Mucosa of descending colon (tissue), 3 donors: ENCODE measurements at regions not wholly inside any gene's neighbourhood (a gene's known extent, or its start where the extent isn't known, plus 50 kb on each side); places are given as distances from the start of the nearest gene placed in this dataset.

Experiments
- ATAC-seq: fragments of 200-7000 bp; cut with Tn5 transposase; one replicate; pipeline ENCODE4 v1.9.1; 2020; ENCODE audit warnings: mild to moderate bottlenecking, moderate library complexity
- DNase-seq, 3 donors: peaks; one replicate each; pipeline ENCODE4 v3.0.0-alpha.2; 2020
- H3K36me3 ChIP-seq: fragments of 200-600 bp; one replicate; pipeline ENCODE4 v1.8.0; 2021; ENCODE audit warnings: low read depth, mild to moderate bottlenecking
- H3K4me1 ChIP-seq: fragments of 200-600 bp; one replicate; pipeline ENCODE4 v1.8.0; 2021; ENCODE audit warnings: low read depth, mild to moderate bottlenecking
- H3K4me3 ChIP-seq: fragments of 200-600 bp; one replicate; pipeline ENCODE4 v1.8.0; 2021; ENCODE audit warnings: mild to moderate bottlenecking
- H3K9me3 ChIP-seq: fragments of 200-600 bp; one replicate; pipeline ENCODE4 v1.8.0; 2021; ENCODE audit warnings: mild to moderate bottlenecking
- intact Hi-C, 2 donors: fragments of 100-400 bp; cut with DNase I in 1 of 2; cut with micrococcal nuclease in 1 of 2; formaldehyde crosslinking; loops; one replicate each; pipeline versions ENCODE4 v1.11.0 to v1.11.1; 2022; cut with DNase I, micrococcal nuclease
- TF ChIP-seq, protein P1 (sequence below): fragments of 200-600 bp; IDR thresholded peaks from one replicate; pipeline ENCODE4 v1.8.0; 2022; ENCODE audit warnings: antibody characterized with exemption, mild to moderate bottlenecking
- donor health status: DM: no; HTN: no; CAD: no; lungs with moderate emphysema.
- donor health status: DM: no; HTN: no; CAD: no.
- donor health status: DM: no; HTN: yes; CAD: no.

DNA sequence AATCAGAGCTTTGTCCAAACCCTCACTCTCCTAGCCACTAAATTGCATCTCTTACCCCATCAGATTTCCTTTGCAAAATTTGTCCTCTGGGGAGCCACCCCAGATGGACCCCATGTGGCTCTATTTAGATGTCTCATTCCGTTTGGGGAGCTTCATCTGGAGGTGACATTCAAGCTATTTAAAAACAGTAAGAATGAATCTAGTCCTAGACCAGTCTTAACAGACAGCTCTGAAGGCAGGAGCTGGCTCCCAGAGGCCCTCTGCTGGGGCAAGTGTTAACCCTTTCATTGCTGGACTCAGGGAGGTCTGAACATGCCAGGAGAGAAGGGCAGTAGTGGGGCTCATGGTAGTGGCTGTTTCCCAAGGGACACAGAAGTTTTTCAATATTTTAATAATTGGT is 59.2 kb downstream of the RPL37A start:
- Histone ChIP-seq H3K4me1 (peaks cover 7% of the 10 kb centered on the region), H3K36me3 (no peaks in the 10 kb centered on the region), H3K9me3 (no peaks in the 10 kb centered on the region), H3K4me3 (no peak overlapping the region)
- no peak for ATAC-seq
- intact Hi-C loops: no loop called here
- TF ChIP-seq, protein P1, sequence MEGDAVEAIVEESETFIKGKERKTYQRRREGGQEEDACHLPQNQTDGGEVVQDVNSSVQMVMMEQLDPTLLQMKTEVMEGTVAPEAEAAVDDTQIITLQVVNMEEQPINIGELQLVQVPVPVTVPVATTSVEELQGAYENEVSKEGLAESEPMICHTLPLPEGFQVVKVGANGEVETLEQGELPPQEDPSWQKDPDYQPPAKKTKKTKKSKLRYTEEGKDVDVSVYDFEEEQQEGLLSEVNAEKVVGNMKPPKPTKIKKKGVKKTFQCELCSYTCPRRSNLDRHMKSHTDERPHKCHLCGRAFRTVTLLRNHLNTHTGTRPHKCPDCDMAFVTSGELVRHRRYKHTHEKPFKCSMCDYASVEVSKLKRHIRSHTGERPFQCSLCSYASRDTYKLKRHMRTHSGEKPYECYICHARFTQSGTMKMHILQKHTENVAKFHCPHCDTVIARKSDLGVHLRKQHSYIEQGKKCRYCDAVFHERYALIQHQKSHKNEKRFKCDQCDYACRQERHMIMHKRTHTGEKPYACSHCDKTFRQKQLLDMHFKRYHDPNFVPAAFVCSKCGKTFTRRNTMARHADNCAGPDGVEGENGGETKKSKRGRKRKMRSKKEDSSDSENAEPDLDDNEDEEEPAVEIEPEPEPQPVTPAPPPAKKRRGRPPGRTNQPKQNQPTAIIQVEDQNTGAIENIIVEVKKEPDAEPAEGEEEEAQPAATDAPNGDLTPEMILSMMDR: no peak
- DNase-seq: no peak

DNA sequence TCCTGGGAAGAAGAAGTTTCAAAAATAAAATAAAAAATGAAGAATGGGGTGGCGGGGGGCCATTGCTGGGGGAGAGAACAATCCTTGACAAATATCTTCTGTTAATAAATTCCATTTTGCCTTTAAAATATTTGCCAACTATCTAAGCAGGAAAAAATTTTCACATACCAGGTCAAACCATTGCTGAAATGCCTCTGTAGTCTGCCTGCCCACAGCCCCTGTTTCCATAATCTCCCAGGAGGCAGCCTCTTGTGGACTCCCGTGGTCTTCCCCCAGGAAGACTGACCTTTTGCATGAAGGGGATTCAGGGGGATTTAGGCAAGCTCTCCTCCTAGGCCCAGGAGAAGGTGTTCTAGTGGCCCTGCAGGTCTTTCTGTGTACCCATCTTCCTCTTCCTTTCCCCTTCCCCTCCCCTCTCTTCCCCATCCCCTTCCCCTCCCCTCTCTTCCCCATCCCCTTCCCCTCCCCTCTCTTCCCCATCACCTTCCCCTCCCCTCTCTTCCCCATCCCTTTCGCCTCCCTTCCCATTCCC is 61.0 kb downstream of the RPL37A start:
- TF ChIP-seq, protein P1: no peak
- ATAC-seq: no peak
- Histone ChIP-seq H3K4me1 (no peaks in the 10 kb centered on the region), H3K36me3 (no peaks in the 10 kb centered on the region), H3K4me3 (no peak overlapping the region), H3K9me3 (no peaks in the 10 kb centered on the region)
- no peak for DNase-seq
- intact Hi-C loops: no loop called here

DNA sequence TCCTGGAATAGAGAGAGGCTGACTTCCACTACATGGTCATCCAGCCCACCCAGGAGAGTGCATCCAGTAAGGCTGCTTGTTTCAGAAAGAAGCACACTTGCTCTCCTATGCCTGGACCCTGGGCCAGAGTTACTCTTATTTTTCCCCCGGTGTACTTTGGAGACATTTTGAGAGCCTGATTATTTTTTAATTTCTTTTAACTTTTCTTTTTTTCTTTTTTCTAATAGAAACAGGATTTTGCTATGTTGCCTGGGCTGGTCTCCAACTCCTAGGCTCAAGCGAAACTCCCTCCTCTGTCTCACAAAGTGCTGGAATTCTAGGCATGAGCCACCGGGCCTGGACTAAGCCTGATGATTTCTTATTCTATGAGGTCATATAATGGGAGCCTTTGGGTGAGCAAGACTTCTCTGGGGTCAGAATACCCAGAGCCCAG is 62.2 kb downstream of the RPL37A start:
- intact Hi-C loops: no loop called here
- H3K4me1 ChIP-seq: no peaks in the 10 kb centered on the region
- TF ChIP-seq, protein P1: no peak
- no peak for ATAC-seq
- no peak overlapping the region for H3K4me3 ChIP-seq
- DNase-seq: no peak
- H3K9me3 ChIP-seq: no peaks in the 10 kb centered on the region
- H3K36me3 ChIP-seq: no peaks in the 10 kb centered on the region

DNA sequence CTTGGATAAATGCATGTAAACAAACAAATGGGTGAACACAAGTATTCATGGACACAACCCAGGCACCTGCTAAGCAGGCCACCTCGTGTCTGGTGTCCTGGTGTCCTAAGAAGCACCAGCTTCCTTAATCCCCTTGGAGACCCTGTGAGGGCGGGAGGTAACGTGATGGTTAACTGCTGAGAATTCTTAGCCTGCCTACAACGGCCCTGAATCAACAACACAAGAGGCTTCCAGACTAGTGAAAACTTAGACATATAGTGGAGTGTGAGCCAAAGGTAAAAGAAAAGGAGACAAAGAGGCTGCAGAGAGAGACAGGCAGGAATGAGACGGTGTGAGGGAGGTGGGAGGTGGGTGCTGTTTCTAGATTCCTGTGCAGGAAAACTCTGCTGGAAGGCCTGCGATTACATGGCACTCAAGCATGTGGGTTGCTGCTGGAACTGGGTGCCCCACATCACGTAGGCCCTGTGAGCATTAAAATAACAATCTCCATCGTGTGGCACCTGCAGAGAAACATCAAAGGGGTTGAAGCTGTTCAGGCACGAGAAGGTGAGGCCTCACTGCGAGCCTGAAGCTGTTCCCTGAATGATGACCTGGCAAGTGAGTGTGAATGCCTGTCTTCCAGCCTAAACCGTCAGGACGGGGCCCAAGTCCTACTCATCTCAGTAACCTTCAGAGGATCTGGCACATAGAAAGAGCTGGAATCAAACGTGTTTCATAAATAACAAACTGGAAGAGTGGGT is 64.2 kb downstream of the RPL37A start:
- no peaks in the 10 kb centered on the region for H3K9me3 ChIP-seq
- DNase-seq (no peak), ATAC-seq (no peak)
- H3K36me3 ChIP-seq: no peaks in the 10 kb centered on the region
- no peaks in the 10 kb centered on the region for H3K4me1 ChIP-seq
- TF ChIP-seq, protein P1: no peak
- no peak overlapping the region for H3K4me3 ChIP-seq
- intact Hi-C loops: no loop called here

DNA sequence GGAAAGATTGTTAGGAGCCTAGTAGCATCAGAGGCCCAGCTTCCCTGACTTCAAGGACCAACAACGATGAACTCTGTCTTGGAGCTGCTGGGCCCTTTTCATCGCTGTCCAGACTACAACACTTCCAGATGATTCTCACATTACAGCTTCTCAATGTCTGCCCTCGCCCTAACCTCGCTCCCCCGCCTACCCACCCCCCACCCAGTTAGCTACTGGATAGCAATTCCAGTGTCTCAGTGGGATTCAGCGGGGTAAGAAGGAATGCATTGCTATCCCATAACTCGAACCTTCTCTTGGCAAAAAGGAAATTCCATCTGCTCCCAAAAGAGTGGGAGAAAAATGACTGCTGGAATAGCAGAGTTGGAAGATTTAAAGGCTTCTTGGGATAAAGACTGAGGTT is 65.0 kb downstream of the RPL37A start:
- no peak for ATAC-seq
- Histone ChIP-seq H3K4me1 (no peaks in the 10 kb centered on the region), H3K36me3 (no peaks in the 10 kb centered on the region), H3K4me3 (no peak overlapping the region), H3K9me3 (no peaks in the 10 kb centered on the region)
- TF ChIP-seq, protein P1: no peak
- DNase-seq: no peak
- intact Hi-C loops: no loop called here
